SJSA1 (cell line): ENCODE measurements at regions not wholly inside any gene's neighbourhood (a gene's known extent, or its start where the extent isn't known, plus 50 kb on each side); places are given as distances from the start of the nearest gene placed in this dataset.
"Not testable (repeated sequence)": the region's sequence is repeated elsewhere in the genome, so short reads cannot be mapped to it uniquely, and the experiment has no call there.

Experiments used
- DNase-seq, 2 experiments: peaks; one replicate each; pipeline ENCODE4 v3.0.0-alpha.2; 2015 to 2020; ENCODE audit warnings: low spot score in 2 of 2, low read depth in 1 of 2
- H3K27ac ChIP-seq: fragments of 250-450 bp; sonication (Bioruptor Pico); 2 replicates; pipeline ENCODE4 v1.5.1; 2020; ENCODE audit warnings: mild to moderate bottlenecking, moderate library complexity
- H3K27me3 ChIP-seq: fragments of 250-450 bp; sonication (Bioruptor Pico); replicated peaks from 2 replicates; pipeline ENCODE4 v1.5.1; 2020; ENCODE audit warnings: mild to moderate bottlenecking, moderate library complexity
- H3K36me3 ChIP-seq: fragments of 250-450 bp; sonication (Bioruptor Pico); 2 replicates; pipeline ENCODE4 v1.5.1; 2020; ENCODE audit warnings: mild to moderate bottlenecking
- H3K4me1 ChIP-seq: fragments of 250-450 bp; sonication (Bioruptor Pico); replicated peaks from 2 replicates; pipeline ENCODE4 v1.6.1; 2021; ENCODE audit warnings: mild to moderate bottlenecking
- H3K4me3 ChIP-seq: fragments of 250-450 bp; sonication (Bioruptor Pico); 2 replicates; pipeline ENCODE4 v1.5.1; 2020; ENCODE audit warnings: mild to moderate bottlenecking
- H3K9me3 ChIP-seq: fragments of 250-450 bp; sonication (Bioruptor Pico); replicated peaks from 2 replicates; pipeline ENCODE4 v1.5.1; 2020; ENCODE audit warnings: mild to moderate bottlenecking

DNA sequence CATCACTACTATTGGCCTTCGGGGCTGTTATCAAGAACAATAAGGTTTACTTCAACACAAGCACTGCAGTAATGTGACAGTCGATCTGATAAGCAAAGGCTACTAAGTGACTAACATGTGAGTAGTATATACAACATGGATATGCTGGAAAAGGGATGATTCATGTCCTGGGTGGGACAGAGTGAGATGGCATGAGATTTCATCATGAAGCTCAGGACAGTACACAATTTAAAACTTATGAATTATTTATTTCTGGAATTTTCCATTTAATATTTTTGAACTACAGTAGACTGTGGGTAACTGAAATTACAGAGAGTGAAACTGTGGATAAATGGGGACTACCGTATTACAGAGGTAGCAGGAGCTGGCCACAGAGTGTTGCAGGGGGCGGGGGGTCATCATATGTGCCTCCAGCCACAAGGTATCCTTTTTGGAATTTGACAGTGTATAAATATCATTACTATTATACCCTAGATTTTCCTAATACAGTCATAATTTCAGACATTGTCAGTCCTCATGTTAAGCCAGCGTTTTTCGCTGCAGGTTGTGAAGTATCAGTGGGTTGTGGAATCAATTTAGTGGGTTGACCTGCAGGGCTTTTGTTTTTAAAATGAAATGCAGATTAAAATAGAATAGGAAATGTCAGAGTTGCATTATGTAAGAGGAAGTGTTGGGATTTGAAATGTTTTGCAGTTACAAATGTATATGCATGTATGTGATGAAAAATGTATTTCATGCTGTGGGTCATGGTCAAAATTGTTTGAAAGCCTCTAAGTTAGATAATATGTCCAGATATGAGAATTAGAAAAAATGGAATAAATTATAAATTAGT, 148.0 kb upstream of the NUDT4 start:
- peak overlapping the region; percentile 63 for H3K27ac ChIP-seq
- peaks cover 11% of the 10 kb centered on the region for H3K4me1 ChIP-seq
- peak; percentile 42 to 52 for DNase-seq
- no peak overlapping the region for H3K4me3 ChIP-seq
- H3K9me3 ChIP-seq = no peaks in the 10 kb centered on the region
- H3K36me3 ChIP-seq = no peaks in the 10 kb centered on the region
- H3K27me3 ChIP-seq = no peaks in the 10 kb centered on the region

DNA sequence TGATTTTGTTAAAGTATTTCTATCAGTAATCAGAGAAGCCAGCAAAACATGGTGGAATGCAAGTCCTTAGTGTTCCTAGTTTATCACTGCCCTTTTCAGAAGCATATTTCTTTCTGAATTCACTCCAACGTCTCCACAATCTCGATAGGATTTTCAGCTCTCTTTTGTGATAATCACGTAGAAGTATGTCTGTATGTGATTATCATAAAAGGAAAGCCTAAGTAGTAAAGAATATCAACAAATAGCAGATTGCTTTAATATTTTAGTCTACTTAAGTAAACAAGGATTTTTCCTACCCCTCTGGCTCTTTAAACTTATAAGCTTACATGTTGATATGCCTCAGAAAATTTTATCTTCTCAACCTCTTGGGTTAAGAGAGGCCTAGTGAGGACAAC, 147.4 kb upstream of the NUDT4 start:
- no peaks in the 10 kb centered on the region for H3K9me3 ChIP-seq
- DNase-seq = no peak
- H3K4me3 ChIP-seq = no peak overlapping the region
- peak overlapping the region; percentile 63 for H3K27ac ChIP-seq
- H3K36me3 ChIP-seq = no peaks in the 10 kb centered on the region
- peaks cover 11% of the 10 kb centered on the region for H3K4me1 ChIP-seq
- H3K27me3 ChIP-seq = no peaks in the 10 kb centered on the region

DNA sequence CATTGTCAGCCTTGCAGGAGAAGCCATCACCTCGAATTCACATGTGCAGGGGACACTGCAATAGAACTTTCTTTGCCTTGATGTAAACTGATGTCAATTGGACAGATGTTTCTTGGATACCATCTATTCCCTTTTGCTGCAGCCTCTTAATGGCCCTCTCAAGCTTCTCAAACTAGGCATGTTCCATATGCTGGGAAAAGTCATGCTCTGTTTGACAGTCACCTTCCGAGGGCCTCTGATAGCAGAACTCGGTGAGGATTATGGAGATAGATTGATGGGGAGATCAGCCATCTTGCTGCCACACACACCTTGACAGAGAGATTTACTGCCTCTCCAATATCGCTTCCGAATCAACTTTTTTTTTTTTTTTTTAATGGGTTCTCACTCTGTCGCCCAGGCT, 145.8 kb upstream of the NUDT4 start:
- DNase-seq = no peak
- no peaks in the 10 kb centered on the region for H3K36me3 ChIP-seq
- no peak overlapping the region for H3K27ac ChIP-seq
- no peaks in the 10 kb centered on the region for H3K9me3 ChIP-seq
- H3K27me3 ChIP-seq = no peaks in the 10 kb centered on the region
- no peak overlapping the region for H3K4me3 ChIP-seq
- H3K4me1 ChIP-seq = peaks cover 11% of the 10 kb centered on the region

DNA sequence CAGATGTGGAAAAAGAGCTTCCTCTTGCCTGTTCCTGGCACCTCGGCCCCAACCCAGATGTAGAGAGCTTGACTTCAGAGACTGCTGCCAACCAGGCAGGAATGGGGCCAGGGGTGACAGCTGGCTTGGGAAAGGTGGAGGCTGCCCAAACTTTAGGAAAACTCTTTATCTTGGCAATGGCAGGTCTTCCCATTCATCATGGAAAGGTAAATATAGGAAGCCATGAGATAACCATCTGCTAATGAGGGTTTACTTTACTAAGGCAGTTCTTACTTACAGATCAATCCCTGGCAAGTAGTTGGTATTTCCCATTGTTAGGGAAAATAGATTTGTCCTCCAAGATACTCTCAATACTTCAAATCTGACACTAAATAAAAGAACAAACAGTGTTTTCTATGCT, 143.1 kb upstream of the NUDT4 start:
- Histone ChIP-seq H3K9me3 (no peaks in the 10 kb centered on the region), H3K4me3 (no peak overlapping the region), H3K27ac (no peak overlapping the region), H3K4me1 (peaks cover 4% of the 10 kb centered on the region), H3K36me3 (no peaks in the 10 kb centered on the region), H3K27me3 (no peaks in the 10 kb centered on the region)
- DNase-seq = no peak

DNA sequence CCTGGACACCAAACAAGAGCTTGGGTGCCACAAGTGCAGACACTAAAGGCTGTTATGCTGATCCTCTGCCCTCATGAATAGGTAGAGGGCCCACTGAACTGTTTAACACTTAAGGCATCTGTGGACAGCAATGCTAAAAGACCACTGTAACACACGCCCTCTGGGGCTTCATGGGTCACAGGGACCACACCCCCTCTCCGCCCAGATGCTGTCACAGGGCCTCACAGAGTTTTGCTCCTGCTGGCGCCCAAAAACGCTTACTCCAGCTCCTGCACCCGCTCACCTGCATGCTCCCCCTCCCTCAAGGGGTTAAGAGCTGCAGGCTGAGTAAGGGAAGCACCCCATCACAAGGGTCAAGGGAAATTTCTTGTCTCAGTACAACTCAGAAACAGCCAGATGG, 141.8 kb upstream of the NUDT4 start:
- no peak overlapping the region for H3K4me3 ChIP-seq
- H3K36me3 ChIP-seq = no peaks in the 10 kb centered on the region
- no peaks in the 10 kb centered on the region for H3K4me1 ChIP-seq
- H3K9me3 ChIP-seq = no peaks in the 10 kb centered on the region
- no peak overlapping the region for H3K27ac ChIP-seq
- no peak for DNase-seq
- H3K27me3 ChIP-seq = no peaks in the 10 kb centered on the region

DNA sequence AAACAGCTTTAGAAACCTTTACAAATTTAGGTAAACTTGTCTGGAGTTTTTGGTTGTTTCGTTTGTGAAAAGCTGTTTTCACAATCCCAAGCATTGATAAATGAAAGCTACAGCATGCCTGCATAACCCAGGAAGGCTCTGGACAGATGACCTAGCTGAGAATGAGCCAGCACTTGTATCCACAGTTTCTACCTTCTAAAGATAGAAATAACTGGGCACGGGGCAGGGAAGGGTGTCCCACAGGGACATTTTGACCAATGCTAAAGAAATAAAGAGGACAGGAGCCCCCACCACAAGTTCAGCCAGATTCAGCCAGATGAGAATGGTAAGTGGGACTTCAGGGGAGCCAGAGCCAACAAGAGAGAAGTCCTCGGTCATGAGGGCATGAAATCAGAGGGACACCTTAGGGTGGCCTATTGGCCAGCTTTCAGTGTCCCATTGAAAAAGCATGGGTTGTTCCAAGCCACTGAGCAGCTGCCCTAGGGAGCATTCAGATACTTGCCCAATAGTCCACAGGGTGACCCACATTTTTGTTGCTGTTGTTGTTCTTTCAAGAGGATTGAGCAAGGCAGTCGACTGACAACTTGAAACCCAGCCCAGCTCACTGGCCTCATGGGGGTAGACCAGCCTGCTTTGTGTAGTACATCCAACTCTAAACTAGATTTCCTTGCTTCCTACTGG, 140.3 kb upstream of the NUDT4 start:
- Histone ChIP-seq H3K27me3 (no peaks in the 10 kb centered on the region), H3K27ac (no peak overlapping the region), H3K9me3 (no peaks in the 10 kb centered on the region), H3K4me1 (no peaks in the 10 kb centered on the region), H3K36me3 (no peaks in the 10 kb centered on the region), H3K4me3 (no peak overlapping the region)
- DNase-seq = no peak

DNA sequence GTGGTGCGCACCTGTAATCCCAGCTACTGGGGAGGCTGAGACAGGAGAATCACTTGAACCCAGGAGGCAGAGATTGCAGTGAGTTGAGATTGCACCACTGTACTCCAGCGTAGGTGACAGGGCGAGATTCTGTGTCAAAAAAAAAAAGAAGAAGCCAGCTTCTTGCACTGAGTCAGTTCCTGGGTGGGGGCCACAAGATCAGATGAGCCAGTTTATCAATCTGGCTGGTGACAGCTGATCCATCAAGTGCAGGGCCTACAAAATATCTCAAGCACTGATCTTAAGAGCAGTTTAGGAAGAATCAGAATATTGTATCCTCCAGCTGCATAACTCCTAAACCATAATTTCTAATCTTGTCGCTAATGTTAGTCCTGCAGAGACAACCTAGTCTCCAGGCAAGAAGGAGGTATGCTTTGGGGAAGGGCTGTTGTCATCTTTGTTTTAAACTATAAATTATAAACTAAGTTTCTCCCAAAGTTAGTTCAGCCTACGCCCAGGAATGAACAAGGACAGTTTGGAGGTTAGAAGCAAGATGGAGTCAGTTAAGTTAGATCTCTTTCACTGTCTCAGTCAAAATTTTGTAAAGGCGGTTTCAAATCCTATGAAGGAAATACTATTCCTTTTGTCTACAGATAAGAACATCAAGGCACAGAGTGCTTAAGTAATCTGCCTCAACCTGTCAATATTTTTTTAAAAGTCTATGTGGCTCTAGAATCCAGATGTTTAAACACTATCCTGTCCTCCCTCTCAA, 139.0 kb upstream of the NUDT4 start:
- not testable (repeated sequence) for H3K4me3 ChIP-seq, H3K4me1 ChIP-seq, H3K27me3 ChIP-seq, H3K9me3 ChIP-seq, DNase-seq, H3K27ac ChIP-seq, H3K36me3 ChIP-seq

DNA sequence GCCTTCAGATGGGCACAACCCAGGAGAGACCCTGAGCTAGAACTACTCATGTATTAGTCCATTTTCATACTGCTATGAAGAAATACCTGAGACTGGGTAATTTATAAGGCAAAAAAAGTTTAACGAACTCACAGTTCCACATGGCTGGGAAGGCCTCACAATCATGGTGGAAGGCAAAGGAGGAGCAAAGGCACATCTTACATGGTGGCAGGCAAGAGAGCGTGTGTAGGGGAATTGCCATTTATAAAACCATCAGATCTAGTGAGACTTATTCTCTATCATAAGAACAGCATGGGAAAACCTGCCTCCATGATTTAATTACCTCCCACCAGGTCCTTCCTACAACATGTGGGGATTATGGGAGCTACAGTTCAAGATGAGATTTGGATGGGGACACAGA, 137.9 kb upstream of the NUDT4 start:
- H3K9me3 ChIP-seq, H3K27me3 ChIP-seq, H3K4me3 ChIP-seq, H3K27ac ChIP-seq, H3K4me1 ChIP-seq, DNase-seq, H3K36me3 ChIP-seq: not testable (repeated sequence)

DNA sequence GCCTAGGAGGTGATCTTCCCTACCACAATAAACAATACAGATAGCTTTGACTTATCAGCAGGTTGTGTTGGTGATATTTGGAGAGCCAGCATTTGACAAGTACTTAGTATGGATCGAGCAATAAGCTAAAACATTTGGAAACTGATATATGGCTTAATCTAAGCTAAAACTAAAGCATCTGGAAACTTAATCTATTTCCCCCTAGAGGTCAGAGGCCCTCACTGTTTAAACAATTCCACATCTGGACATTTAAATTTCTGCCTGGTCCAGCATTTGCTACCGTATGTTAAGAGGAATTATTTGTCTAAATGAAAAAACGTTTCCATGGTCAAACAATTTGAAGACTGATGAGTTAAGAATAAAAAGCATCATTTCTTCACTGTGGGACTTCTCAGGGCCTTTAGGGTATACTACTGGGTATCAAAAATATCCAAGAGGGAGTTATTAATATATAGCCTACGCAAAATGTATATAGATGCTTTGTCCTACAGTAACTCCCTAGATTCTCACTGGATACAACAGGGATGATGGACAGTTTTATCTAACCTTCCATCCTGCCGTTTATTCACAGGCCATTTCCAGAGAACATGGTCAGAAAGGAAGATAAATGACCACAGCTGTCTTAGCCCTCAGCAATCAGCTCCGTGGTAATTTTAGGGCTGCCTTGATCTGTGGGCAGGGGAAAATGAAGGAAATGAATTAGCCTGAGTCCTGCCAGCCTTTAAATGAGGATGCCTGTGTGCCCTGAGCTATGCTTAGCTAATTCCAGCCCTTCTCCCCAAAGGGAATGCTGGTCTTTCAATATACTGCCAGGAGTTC, 135.4 kb upstream of the NUDT4 start:
- H3K4me3 ChIP-seq = no peak overlapping the region
- no peaks in the 10 kb centered on the region for H3K9me3 ChIP-seq
- H3K36me3 ChIP-seq = no peaks in the 10 kb centered on the region
- no peak for DNase-seq
- H3K27ac ChIP-seq = no peak overlapping the region
- H3K4me1 ChIP-seq = no peaks in the 10 kb centered on the region
- H3K27me3 ChIP-seq = no peaks in the 10 kb centered on the region

DNA sequence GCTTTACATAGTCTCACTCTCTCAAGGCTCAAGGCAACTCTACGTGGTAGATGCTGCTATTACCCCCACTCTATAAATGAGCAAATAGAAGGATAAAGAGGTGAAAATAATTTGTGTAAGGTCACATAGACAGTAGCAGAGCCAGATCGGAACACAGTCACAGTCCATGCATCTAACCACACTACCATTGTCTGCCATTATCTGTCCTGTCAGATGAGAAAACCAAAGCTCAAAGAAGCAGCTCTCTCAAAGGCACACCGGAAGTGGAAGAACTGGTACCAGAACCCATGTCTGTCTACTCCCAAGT, 134.4 kb upstream of the NUDT4 start:
- Histone ChIP-seq H3K9me3 (no peaks in the 10 kb centered on the region), H3K27ac (no peak overlapping the region), H3K27me3 (no peaks in the 10 kb centered on the region)

DNA sequence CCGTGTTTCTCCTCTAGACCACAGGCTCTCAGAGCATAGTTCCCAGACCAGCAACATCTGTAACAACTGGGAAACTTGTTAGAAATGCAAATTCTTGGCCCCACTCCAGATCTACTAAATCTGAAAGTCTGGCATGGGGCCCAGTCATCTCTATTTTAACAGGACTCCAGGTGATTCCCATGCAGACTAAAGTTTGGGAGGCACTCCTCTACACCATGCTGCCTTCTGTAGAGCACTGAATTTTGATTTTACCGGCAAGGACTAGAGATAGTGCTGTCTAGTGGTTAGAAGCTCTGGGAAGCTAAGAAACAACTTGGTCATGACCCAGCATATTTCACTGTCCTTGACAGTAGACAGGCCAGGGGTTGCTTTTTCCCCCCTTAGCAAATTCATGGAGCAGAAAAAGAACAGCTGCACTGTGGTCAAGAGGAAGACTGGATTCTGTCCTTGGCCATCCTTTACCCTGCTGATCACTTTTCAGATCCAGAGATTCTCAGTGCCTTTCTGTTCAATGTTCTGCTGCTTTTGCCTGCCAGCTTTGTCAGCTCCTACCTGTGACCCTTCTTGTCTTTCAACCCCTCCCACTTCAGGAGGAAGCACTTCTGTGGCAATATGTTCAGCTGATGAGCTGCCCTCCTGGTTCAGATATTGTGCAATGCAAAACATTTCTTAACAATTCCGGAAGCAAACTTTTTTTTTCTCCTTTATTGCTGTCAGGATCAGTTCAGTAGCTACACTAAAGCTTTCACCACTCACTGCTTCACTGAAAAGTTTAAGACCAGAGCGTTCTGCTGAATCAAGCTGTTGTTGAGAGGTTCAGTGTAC, 133.8 kb upstream of the NUDT4 start:
- Histone ChIP-seq H3K36me3 (no peaks in the 10 kb centered on the region), H3K4me1 (peaks cover 2% of the 10 kb centered on the region), H3K27me3 (no peaks in the 10 kb centered on the region), H3K27ac (no peak overlapping the region), H3K9me3 (no peaks in the 10 kb centered on the region), H3K4me3 (no peak overlapping the region)
- no peak for DNase-seq

More for the DNA sequence above, 134.4 kb upstream of the NUDT4 start:
- H3K4me3 ChIP-seq = no peak overlapping the region
- H3K36me3 ChIP-seq = no peaks in the 10 kb centered on the region
- H3K4me1 ChIP-seq = no peaks in the 10 kb centered on the region
- no peak for DNase-seq

DNA sequence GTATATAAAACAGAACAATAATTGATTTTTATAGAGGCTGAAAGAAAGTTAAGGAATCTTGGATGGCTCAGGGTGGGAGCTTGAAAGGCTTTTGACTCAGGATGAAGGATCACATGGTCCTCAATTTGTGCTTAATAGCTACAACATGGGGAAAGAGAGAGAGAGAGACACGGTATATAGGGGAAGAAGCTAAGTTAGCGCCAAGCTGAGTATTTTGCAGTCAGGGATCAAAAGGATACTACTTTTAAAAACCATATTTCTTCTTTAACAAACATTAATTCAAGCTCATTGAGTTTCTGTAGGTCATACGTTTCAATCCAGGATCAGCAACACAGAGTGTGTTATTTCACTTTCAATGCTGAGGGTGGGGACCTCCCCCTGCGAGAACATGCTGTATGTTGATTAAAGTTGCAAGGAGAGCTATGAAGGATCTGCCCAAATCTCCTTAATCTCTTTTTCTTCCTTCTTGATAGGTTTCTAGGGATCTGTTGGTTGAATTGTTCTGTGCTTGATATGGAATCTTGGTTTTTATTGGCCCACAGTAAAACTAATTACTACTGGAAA, 133.1 kb upstream of the NUDT4 start:
- Histone ChIP-seq H3K4me1 (peaks cover 9% of the 10 kb centered on the region), H3K27me3 (no peaks in the 10 kb centered on the region), H3K27ac (no peak overlapping the region), H3K36me3 (no peaks in the 10 kb centered on the region), H3K9me3 (no peaks in the 10 kb centered on the region), H3K4me3 (no peak overlapping the region)
- DNase-seq = no peak

DNA sequence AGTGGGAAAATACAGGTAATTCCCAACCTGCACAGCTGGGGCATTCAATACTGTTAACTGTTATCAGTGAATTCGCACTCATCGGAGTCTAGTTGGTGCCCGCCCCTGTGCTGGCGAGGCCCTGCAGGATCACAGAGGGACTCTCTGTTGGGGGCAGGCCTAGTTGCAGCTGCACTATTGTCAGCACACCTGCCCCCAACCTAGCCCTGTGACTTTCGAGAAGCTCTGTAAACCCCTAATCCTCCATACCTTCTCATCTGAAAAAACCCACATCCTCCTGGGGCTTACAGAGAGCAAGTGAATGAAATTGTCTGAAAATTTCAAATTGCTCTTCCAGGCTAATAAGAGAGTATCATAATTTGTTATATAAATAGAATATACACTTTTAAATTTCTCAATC, 132.2 kb upstream of the NUDT4 start:
- H3K4me1 ChIP-seq = peaks cover 12% of the 10 kb centered on the region
- H3K27me3 ChIP-seq = no peaks in the 10 kb centered on the region
- no peaks in the 10 kb centered on the region for H3K9me3 ChIP-seq
- H3K36me3 ChIP-seq = no peaks in the 10 kb centered on the region
- DNase-seq = no peak
- H3K27ac ChIP-seq = no peak overlapping the region
- no peak overlapping the region for H3K4me3 ChIP-seq
